GM12864 (cell line): ENCODE measurements at regions not wholly inside any gene's neighbourhood (a gene's known extent, or its start where the extent isn't known, plus 50 kb on each side); places are given as distances from the start of the nearest gene placed in this dataset.
A peak's percentile ranks its signal among the peaks of the same experiment; 100 is the strongest.

ENCODE experiments used
- DNase-seq: peaks from one replicate; pipeline ENCODE4 v3.0.0-alpha.2; 2011; ENCODE audit warnings: low read depth
- H3K4me3 ChIP-seq: 2 replicates; pipeline ENCODE4 v1.5.1; 2011; ENCODE audit warnings: mild to moderate bottlenecking, low read depth, low read length, control low read depth
- TF ChIP-seq, protein P1 (sequence below): IDR thresholded peaks from 2 replicates; pipeline ENCODE4 v1.5.1; 2011; ENCODE audit warnings: low read depth, mild to moderate bottlenecking, moderate library complexity, low read length, control low read depth, inconsistent platforms; ENCODE audit errors: missing control alignments

DNA sequence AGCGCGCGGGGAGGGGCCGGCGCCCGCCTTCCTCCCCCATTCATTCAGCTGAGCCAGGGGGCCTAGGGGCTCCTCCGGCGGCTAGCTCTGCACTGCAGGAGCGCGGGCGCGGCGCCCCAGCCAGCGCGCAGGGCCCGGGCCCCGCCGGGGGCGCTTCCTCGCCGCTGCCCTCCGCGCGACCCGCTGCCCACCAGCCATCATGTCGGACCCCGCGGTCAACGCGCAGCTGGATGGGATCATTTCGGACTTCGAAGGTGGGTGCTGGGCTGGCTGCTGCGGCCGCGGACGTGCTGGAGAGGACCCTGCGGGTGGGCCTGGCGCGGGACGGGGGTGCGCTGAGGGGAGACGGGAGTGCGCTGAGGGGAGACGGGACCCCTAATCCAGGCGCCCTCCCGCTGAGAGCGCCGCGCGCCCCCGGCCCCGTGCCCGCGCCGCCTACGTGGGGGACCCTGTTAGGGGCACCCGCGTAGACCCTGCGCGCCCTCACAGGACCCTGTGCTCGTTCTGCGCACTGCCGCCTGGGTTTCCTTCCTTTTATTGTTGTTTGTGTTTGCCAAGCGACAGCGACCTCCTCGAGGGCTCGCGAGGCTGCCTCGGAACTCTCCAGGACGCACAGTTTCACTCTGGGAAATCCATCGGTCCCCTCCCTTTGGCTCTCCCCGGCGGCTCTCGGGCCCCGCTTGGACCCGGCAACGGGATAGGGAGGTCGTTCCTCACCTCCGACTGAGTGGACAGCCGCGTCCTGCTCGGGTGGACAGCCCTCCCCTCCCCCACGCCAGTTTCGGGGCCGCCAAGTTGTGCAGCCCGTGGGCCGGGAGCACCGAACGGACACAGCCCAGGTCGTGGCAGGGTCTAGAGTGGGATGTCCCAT, 232.8 kb downstream of the SEC14L1 start:
- DNase-seq: no peak
- H3K4me3 ChIP-seq: peak overlapping the region; percentile 59
- TF ChIP-seq, protein P1, sequence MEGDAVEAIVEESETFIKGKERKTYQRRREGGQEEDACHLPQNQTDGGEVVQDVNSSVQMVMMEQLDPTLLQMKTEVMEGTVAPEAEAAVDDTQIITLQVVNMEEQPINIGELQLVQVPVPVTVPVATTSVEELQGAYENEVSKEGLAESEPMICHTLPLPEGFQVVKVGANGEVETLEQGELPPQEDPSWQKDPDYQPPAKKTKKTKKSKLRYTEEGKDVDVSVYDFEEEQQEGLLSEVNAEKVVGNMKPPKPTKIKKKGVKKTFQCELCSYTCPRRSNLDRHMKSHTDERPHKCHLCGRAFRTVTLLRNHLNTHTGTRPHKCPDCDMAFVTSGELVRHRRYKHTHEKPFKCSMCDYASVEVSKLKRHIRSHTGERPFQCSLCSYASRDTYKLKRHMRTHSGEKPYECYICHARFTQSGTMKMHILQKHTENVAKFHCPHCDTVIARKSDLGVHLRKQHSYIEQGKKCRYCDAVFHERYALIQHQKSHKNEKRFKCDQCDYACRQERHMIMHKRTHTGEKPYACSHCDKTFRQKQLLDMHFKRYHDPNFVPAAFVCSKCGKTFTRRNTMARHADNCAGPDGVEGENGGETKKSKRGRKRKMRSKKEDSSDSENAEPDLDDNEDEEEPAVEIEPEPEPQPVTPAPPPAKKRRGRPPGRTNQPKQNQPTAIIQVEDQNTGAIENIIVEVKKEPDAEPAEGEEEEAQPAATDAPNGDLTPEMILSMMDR: no peak

DNA sequence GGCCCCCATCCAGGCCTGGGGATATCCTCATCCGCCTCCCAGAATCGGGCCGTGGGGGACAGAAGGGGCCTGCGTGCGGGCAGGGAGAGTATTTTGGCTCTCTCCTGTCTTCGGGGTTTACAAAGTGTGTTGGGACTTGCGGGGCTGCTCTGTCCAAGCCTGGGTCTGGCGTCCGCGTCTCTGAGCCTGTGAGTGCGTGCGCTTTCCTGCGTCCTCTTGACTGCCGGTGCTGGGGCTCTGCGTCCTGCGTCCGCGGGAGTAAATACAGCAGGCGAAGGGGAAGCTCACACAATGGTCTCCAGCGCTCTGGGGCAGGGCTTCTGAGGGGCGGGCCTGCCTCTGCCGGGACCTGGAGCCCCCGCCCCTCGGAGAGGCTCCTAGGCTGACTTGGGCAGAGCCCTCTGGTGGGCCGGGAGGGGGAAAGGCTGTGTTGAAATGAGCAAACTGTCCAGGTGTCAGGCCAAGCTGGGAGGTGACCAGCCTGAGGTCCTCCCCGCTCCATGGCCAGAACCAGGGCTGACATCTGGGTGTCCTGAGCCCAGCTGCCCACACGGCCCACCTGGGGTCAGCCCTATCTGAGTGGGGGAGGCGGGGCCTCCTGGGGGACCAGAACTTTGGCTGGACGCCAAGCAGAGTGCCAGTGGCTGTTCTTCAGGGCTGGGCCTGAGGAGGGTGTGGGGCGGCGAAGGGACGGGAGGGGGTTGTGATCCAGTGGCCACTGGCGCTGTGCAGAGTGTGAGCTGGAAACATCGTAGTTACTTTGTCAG, 233.6 kb downstream of the SEC14L1 start:
- TF ChIP-seq, protein P1: peak; percentile 4
- peak overlapping the region; percentile 59 for H3K4me3 ChIP-seq
- no peak for DNase-seq

DNA sequence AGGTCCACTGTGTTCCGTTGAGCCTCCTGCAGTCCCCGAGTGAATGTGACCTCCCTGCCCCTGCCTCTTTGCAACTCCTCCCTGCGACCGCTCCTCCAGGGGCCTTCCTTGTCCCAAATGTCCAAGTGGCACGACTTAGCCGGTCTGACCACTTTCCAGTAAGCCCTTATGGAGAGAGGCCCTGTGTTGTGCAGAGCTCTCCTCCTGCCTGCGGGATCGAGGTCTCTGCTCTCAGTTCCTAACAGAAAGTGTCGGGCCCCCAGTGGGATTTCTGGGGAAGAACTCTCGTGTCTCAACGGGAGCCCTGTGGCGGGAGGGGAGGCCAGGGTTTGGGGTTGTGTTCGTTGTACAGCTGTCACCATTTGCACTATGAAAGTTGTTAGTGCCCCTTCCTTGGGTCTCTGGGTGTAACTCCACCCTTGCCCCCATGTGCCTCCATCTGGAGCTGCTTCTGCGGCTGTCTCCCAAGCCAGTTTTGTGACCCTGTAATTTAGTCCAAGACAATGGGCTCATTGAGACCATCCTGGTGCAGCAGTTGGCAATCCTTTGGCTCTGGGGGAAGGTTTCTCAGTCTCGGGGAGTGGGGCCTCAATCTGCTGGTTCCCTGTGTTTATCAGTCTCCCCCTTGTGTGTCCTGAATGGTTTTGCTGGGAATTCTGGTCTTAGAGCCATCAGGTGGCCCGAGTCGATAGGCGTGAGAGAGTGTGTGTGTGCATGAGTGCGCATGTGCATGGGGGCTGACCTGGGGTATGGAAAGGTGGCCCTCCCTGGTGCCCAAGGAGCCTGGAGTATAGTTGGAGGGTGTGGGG, 234.5 kb downstream of the SEC14L1 start:
- H3K4me3 ChIP-seq: no peak overlapping the region
- TF ChIP-seq, protein P1: no peak
- no peak for DNase-seq

DNA sequence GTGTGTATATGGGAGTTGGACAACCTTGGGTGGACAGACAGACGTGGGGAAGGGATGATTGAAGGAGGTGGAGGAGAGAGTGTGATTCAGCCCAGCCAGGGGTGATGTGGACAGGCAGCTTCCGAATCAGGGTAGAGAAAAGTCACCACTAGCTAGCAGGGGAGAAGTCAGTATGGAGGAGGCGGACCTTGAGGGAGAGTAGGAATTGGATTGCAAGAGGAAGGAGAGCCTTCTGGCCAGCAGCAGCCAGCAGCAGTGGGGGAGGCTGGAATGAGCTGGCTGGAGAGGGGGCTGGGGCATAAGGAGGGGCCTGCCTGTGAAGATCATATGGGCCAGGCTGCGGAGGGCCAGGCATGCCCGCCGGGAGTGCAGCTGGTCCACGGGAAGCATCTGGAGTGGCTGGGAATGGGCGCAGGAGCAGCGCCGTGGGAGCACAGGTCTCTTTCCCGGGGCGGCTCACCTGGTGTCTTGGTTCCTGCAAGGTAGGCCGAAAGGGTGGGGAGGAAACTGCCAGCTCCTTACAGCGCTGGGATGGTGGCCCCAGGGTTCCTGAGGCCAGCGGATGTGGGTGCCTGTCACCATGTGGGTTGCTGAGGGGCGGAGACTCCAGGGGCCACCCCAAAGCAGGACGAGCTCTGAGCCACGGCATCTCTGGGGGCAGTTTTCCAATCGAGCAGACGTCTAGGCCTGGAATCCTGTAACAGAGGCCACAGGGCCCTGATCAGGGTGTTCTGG, 235.3 kb downstream of the SEC14L1 start:
- no peak for DNase-seq
- H3K4me3 ChIP-seq: no peak overlapping the region
- TF ChIP-seq, protein P1: no peak

DNA sequence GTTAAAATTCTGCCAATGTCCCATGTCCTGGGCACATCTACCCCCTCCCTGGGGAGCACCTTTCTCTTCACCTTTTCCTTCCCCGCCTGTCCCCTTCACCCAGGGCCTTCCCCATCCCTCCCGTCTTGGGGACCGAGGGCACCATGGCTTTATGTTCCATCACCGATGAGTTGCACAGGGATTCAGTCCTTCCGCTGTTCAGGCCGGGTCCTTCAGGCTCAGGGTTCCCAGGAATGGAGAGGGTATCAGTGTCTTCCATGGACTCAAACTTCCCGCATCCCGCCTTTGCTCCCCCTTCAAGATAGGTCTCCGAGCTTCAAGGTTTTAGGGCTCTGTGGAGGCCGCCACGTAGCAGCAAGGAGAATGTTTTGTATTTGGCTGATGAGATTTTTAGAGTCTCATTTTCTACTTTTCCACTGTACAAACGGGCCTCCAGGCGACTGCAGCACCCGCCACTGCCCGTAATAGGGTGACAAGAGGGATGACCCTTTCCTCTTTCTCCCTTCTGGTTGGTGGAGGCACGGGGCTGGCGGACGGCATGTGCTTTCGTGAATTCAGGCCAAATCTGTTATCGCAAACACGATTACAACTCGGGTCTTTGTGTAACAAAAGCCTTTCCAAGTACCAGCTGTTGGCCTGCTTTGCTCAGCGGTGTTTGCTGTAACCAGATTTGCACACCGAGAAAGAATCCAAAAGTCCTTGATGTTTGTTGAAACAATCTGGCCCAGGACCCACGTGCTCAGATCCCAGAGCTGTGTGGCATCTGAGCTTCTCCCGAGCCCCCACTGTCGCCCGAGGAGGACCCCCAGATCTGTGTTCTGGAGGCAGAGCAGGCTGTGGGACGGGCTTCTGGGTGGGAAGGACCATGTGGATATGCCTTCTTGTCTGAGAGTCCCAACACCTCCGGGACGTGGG, 236.3 kb downstream of the SEC14L1 start:
- TF ChIP-seq, protein P1: no peak
- DNase-seq: no peak
- no peak overlapping the region for H3K4me3 ChIP-seq
